ENCODE measurements at regions not wholly inside any gene's neighbourhood (a gene's known extent, or its start where the extent isn't known, plus 50 kb on each side); places are given as distances from the start of the nearest gene placed in this dataset.

DNA sequence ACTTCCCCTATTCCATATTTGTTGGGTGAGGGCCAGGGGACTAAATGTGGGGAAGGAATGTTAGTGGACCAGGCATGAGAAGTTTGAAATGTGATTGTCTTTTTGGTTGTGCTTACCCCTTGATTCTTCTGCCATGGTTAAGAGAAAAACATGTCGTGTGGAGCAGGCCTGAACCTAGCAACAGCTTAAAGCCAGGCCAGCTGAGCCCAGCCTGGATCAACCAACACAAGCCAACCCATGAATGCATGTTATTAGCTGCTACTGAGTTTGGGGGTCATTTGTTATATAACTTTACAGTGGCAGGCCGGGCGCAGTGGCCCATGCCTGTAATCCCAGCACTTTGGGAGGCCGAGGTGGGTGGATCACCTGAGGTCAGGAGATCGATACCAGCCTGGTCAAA lies 52.4 kb upstream of the TRIO start:
- peaks cover 0 to 1% of the 10 kb centered on the region in 2 donors for H3K36me3 Mint-ChIP-seq (ENCODE audit: insufficient read depth in 2 of 2)
- H3K27me3 Mint-ChIP-seq (ENCODE audit: low read depth), result peaks cover 10% of the 10 kb centered on the region
- H3K4me3 Mint-ChIP-seq, result no peak overlapping the region
- no peaks in the 10 kb centered on the region for H3K4me1 Mint-ChIP-seq (ENCODE audit: low read depth)
- DNase-seq, result no peak
- no peak overlapping the region for H3K27ac Mint-ChIP-seq
- ATAC-seq (replicated peaks in 1 of 2), result no peak
- H3K9me3 Mint-ChIP-seq, result no peaks in the 10 kb centered on the region

DNA sequence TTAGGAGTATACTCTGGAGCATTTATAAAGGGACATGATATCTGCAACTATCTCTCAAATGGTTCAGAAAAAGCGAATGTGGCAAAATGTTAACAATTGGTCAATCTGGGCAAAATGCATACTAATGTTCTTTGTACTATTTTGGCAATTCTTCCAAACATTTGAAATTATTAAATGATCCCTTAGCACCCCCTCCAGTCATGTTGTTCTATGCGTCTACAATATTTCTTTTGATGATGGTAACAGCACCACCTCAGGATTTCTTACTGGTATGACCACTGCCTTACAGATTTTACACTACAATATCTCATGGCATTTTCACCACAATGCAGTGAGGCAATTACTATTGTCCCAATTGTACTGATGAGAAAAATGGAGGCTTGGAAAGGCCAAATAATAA lies 52.9 kb upstream of the TRIO start:
- DNase-seq (no peak), ATAC-seq (replicated peaks in 1 of 2) (no peak)
- no peaks in the 10 kb centered on the region for H3K4me1 Mint-ChIP-seq (ENCODE audit: low read depth)
- no peak overlapping the region for H3K4me3 Mint-ChIP-seq
- peaks cover 0 to 1% of the 10 kb centered on the region in 2 donors for H3K36me3 Mint-ChIP-seq (ENCODE audit: insufficient read depth in 2 of 2)
- peaks cover 12% of the 10 kb centered on the region for H3K27me3 Mint-ChIP-seq (ENCODE audit: low read depth)
- no peak overlapping the region for H3K27ac Mint-ChIP-seq
- H3K9me3 Mint-ChIP-seq, result no peaks in the 10 kb centered on the region

- peaks cover 15% of the 10 kb centered on the region for H3K27me3 Mint-ChIP-seq (ENCODE audit: low read depth)
- H3K36me3 Mint-ChIP-seq (ENCODE audit: insufficient read depth in 2 of 2), result peaks cover 0 to 1% of the 10 kb centered on the region in 2 donors
- DNase-seq (no peak), ATAC-seq (replicated peaks in 1 of 2) (no peak)
- H3K4me3 Mint-ChIP-seq, result no peak overlapping the region
- no peak overlapping the region for H3K27ac Mint-ChIP-seq
- H3K9me3 Mint-ChIP-seq, result no peaks in the 10 kb centered on the region
- no peaks in the 10 kb centered on the region for H3K4me1 Mint-ChIP-seq (ENCODE audit: low read depth)
These were observed 53.9 kb upstream of the TRIO start for GRCh38 chr5:14089198-14089597.

GRCh38 chr5:14086261-14086660 lies 56.9 kb upstream of the TRIO start:
- H3K9me3 Mint-ChIP-seq, result no peaks in the 10 kb centered on the region
- ATAC-seq (replicated peaks in 1 of 2), result no peak
- peaks cover 0 to 1% of the 10 kb centered on the region in 2 donors for H3K36me3 Mint-ChIP-seq (ENCODE audit: insufficient read depth in 2 of 2)
- DNase-seq, result no peak
- H3K27ac Mint-ChIP-seq, result no peak overlapping the region
- peaks cover 6% of the 10 kb centered on the region for H3K27me3 Mint-ChIP-seq (ENCODE audit: low read depth)
- no peaks in the 10 kb centered on the region for H3K4me1 Mint-ChIP-seq (ENCODE audit: low read depth)
- H3K4me3 Mint-ChIP-seq, result no peak overlapping the region

DNA sequence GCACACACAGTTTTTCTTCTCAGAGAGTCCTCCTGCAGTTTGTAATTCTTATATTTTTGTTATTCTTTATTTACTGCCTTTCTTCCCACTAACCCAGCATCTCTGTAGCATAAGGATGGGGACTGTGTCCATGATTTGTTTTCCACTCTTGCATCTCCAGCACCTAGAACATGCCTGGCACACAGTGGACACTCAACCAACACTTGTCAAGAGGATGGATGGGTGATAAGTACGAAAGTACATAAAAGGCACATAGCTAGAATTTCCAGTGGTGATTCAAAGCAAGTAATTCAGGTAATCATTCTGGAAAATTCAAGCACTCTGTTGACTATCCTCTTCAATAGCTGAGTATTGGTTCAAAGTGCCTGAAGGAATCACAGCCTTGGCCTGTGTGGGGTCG lies 60.2 kb upstream of the TRIO start:
- DNase-seq (no peak), ATAC-seq (replicated peaks in 1 of 2) (no peak)
- Mint-ChIP-seq H3K9me3 (no peaks in the 10 kb centered on the region), H3K36me3 (ENCODE audit: insufficient read depth in 2 of 2) (no peaks in the 10 kb centered on the region), H3K4me3 (no peak overlapping the region), H3K27me3 (ENCODE audit: low read depth) (peaks cover 6% of the 10 kb centered on the region), H3K27ac (no peak overlapping the region), H3K4me1 (ENCODE audit: low read depth) (no peaks in the 10 kb centered on the region)

- H3K27ac Mint-ChIP-seq, result no peak overlapping the region
- no peaks in the 10 kb centered on the region for H3K36me3 Mint-ChIP-seq (ENCODE audit: insufficient read depth in 2 of 2)
- ATAC-seq (replicated peaks in 1 of 2) (no peak), DNase-seq (no peak)
- no peak overlapping the region for H3K4me3 Mint-ChIP-seq
- no peaks in the 10 kb centered on the region for H3K4me1 Mint-ChIP-seq (ENCODE audit: low read depth)
- peaks cover 6% of the 10 kb centered on the region for H3K27me3 Mint-ChIP-seq (ENCODE audit: low read depth)
- no peaks in the 10 kb centered on the region for H3K9me3 Mint-ChIP-seq
These were observed 60.6 kb upstream of the TRIO start for GRCh38 chr5:14082523-14082922.

GRCh38 chr5:14081791-14082190 lies 61.4 kb upstream of the TRIO start:
- H3K4me1 Mint-ChIP-seq (ENCODE audit: low read depth), result no peaks in the 10 kb centered on the region
- ATAC-seq (replicated peaks in 1 of 2) (no peak), DNase-seq (no peak)
- H3K27ac Mint-ChIP-seq, result no peak overlapping the region
- peaks cover 6% of the 10 kb centered on the region for H3K27me3 Mint-ChIP-seq (ENCODE audit: low read depth)
- H3K36me3 Mint-ChIP-seq (ENCODE audit: insufficient read depth in 2 of 2), result no peaks in the 10 kb centered on the region
- no peak overlapping the region for H3K4me3 Mint-ChIP-seq
- H3K9me3 Mint-ChIP-seq, result no peaks in the 10 kb centered on the region

DNA sequence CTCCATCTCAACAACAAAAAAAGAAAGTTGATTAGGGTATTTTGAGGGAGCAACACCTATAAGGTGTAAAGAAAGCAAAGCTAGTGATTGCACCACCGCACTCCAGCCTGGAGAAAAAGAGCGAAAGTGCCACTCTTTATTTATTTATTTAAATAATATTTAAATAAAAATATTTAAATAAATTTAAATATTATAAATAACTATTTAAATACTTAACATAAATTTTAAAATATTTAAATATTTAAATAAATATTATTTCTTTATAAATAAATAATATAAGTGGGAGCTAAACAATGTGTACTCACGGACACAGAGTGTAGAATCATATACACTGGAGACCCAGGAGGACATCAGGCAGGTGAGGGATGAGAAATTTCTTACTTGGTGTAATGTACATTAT lies 64.4 kb upstream of the TRIO start:
- H3K36me3 Mint-ChIP-seq (ENCODE audit: insufficient read depth in 2 of 2), result no peaks in the 10 kb centered on the region
- no peak overlapping the region for H3K4me3 Mint-ChIP-seq
- no peaks in the 10 kb centered on the region for H3K9me3 Mint-ChIP-seq
- DNase-seq (no peak), ATAC-seq (replicated peaks in 1 of 2) (no peak)
- H3K4me1 Mint-ChIP-seq (ENCODE audit: low read depth), result no peaks in the 10 kb centered on the region
- no peak overlapping the region for H3K27ac Mint-ChIP-seq
- H3K27me3 Mint-ChIP-seq (ENCODE audit: low read depth), result peaks cover 9% of the 10 kb centered on the region

GRCh38 chr5:14077501-14077900 lies 65.6 kb upstream of the TRIO start:
- Mint-ChIP-seq H3K4me1 (ENCODE audit: low read depth) (no peaks in the 10 kb centered on the region), H3K27ac (no peak overlapping the region), H3K36me3 (ENCODE audit: insufficient read depth in 2 of 2) (no peaks in the 10 kb centered on the region), H3K9me3 (no peaks in the 10 kb centered on the region), H3K27me3 (ENCODE audit: low read depth) (peaks cover 9% of the 10 kb centered on the region), H3K4me3 (no peak overlapping the region)
- DNase-seq (no peak), ATAC-seq (replicated peaks in 1 of 2) (no peak)

- peaks cover 9% of the 10 kb centered on the region for H3K27me3 Mint-ChIP-seq (ENCODE audit: low read depth)
- H3K4me1 Mint-ChIP-seq (ENCODE audit: low read depth), result no peaks in the 10 kb centered on the region
- no peak overlapping the region for H3K4me3 Mint-ChIP-seq
- H3K27ac Mint-ChIP-seq, result no peak overlapping the region
- no peaks in the 10 kb centered on the region for H3K36me3 Mint-ChIP-seq (ENCODE audit: insufficient read depth in 2 of 2)
- DNase-seq (no peak), ATAC-seq (replicated peaks in 1 of 2) (no peak)
- no peaks in the 10 kb centered on the region for H3K9me3 Mint-ChIP-seq
These were observed 66.6 kb upstream of the TRIO start for GRCh38 chr5:14076561-14076960.

DNA sequence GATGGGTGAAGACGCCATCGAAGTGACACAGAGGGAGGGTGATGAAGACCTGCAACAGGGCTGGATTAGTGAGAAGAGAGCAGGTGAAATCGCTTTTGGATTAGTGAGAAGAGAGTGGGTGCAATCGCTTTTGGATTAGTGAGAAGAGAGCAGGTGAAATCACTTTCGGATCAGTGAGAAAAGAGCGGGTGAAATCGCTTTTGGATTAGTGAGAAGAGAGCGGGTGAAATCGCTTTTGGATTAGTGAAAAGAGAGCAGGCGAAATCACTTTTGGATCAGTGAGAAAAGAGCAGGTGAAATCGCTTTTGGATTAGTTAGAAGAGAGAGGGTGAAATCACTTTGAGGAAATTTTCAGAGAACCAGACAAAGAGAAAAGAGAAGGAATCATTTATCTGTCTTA lies 67.2 kb upstream of the TRIO start:
- ATAC-seq (replicated peaks in 1 of 2) (no peak), DNase-seq (no peak)
- no peak overlapping the region for H3K27ac Mint-ChIP-seq
- H3K9me3 Mint-ChIP-seq, result no peaks in the 10 kb centered on the region
- no peak overlapping the region for H3K4me3 Mint-ChIP-seq
- no peaks in the 10 kb centered on the region for H3K36me3 Mint-ChIP-seq (ENCODE audit: insufficient read depth in 2 of 2)
- peaks cover 9% of the 10 kb centered on the region for H3K27me3 Mint-ChIP-seq (ENCODE audit: low read depth)
- H3K4me1 Mint-ChIP-seq (ENCODE audit: low read depth), result no peaks in the 10 kb centered on the region

DNA sequence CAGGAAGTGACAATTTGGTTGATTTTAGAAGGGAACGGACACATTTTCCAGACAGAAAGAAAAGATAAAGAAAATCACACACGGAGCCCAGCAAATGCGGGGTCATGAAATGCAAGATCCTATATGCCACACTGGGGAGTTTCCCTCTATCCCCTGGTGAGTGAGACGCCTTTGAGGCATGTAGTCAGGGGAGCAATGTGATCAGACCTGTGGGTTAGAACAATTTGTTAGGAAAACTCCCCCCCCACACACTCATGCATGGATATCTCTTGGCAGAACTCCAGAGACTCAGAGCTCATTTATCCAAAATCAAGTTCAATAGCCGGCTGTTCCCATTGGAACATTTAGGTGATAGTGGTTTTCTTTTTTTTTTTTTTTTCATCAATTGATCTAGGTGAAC lies 71.7 kb upstream of the TRIO start:
- Mint-ChIP-seq H3K9me3 (no peaks in the 10 kb centered on the region), H3K27me3 (ENCODE audit: low read depth) (peaks cover 9% of the 10 kb centered on the region), H3K4me1 (ENCODE audit: low read depth) (no peaks in the 10 kb centered on the region), H3K4me3 (no peak overlapping the region), H3K27ac (no peak overlapping the region), H3K36me3 (ENCODE audit: insufficient read depth in 2 of 2) (no peaks in the 10 kb centered on the region)
- ATAC-seq (replicated peaks in 1 of 2) (no peak), DNase-seq (no peak)

GRCh38 chr5:14069021-14069420 lies 74.1 kb upstream of the TRIO start:
- no peak for DNase-seq
- no peaks in the 10 kb centered on the region for H3K27me3 Mint-ChIP-seq (ENCODE audit: low read depth)
- no peaks in the 10 kb centered on the region for H3K36me3 Mint-ChIP-seq (ENCODE audit: insufficient read depth in 2 of 2)
- no peak overlapping the region for H3K27ac Mint-ChIP-seq
- ATAC-seq (replicated peaks in 1 of 2), result no peak
- no peak overlapping the region for H3K4me3 Mint-ChIP-seq
- no peaks in the 10 kb centered on the region for H3K9me3 Mint-ChIP-seq
- H3K4me1 Mint-ChIP-seq (ENCODE audit: low read depth), result no peaks in the 10 kb centered on the region

- ATAC-seq (replicated peaks in 1 of 2) (no peak), DNase-seq (no peak)
- no peaks in the 10 kb centered on the region for H3K36me3 Mint-ChIP-seq (ENCODE audit: insufficient read depth in 2 of 2)
- no peaks in the 10 kb centered on the region for H3K27me3 Mint-ChIP-seq (ENCODE audit: low read depth)
- H3K9me3 Mint-ChIP-seq, result no peaks in the 10 kb centered on the region
- H3K27ac Mint-ChIP-seq, result no peak overlapping the region
- no peaks in the 10 kb centered on the region for H3K4me1 Mint-ChIP-seq (ENCODE audit: low read depth)
- H3K4me3 Mint-ChIP-seq, result no peak overlapping the region
These were observed 75.0 kb upstream of the TRIO start for GRCh38 chr5:14068136-14068535.

GRCh38 chr5:14066326-14066725 lies 76.8 kb upstream of the TRIO start:
- Mint-ChIP-seq H3K27ac (no peak overlapping the region), H3K4me3 (no peak overlapping the region), H3K9me3 (no peaks in the 10 kb centered on the region), H3K27me3 (ENCODE audit: low read depth) (no peaks in the 10 kb centered on the region), H3K36me3 (ENCODE audit: insufficient read depth in 2 of 2) (no peaks in the 10 kb centered on the region), H3K4me1 (ENCODE audit: low read depth) (no peaks in the 10 kb centered on the region)
- ATAC-seq (replicated peaks in 1 of 2) (no peak), DNase-seq (no peak)
